HG02759 (cell line): ENCODE measurements at regions not wholly inside any gene's neighbourhood (a gene's known extent, or its start where the extent isn't known, plus 50 kb on each side); places are given as distances from the start of the nearest gene placed in this dataset.
A peak's percentile ranks its signal among the peaks of the same experiment; 100 is the strongest.
"Not testable (repeated sequence)": the region's sequence is repeated elsewhere in the genome, so short reads cannot be mapped to it uniquely, and the experiment has no call there.

ENCODE experiments used
- ATAC-seq: cut with Tn5 transposase; IDR thresholded peaks from one replicate; pipeline ENCODE4 v1.9.1; 2021; ENCODE audit warnings: mild to moderate bottlenecking, moderate library complexity; ENCODE audit not compliant: unreplicated experiment

- ATAC-seq: not testable (repeated sequence)
These were observed 240.4 kb downstream of the TOMM20 start for GRCh38 chr1:234888247-234888646.

- ATAC-seq: no peak
These were observed 241.4 kb downstream of the TOMM20 start for GRCh38 chr1:234887016-234887900.

- ATAC-seq: no peak
These were observed 242.3 kb downstream of the TOMM20 start for GRCh38 chr1:234886081-234886984.

GRCh38 chr1:234885601-234886000, 243.0 kb downstream of the TOMM20 start:
- ATAC-seq: no peak

DNA sequence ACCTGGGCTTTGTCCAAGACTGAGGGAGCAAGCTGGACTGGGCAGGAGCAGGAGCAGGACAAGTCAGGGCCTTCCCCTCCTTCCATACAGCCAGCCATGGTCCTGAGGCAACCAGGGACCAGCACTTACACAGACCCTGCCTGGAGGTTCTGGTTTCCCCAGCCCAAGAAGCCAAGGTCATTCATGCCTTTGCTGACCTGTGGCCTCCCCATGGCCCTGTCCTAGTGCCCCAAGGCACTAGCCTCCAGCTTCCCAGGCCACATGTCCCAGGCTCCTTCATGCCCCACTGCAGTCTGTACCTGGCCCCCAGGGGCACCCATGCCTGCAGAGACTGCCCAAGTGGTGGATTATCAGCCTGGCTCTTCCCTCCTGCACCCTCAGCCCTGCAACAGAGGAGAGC, 243.9 kb downstream of the TOMM20 start:
- no peak for ATAC-seq

DNA sequence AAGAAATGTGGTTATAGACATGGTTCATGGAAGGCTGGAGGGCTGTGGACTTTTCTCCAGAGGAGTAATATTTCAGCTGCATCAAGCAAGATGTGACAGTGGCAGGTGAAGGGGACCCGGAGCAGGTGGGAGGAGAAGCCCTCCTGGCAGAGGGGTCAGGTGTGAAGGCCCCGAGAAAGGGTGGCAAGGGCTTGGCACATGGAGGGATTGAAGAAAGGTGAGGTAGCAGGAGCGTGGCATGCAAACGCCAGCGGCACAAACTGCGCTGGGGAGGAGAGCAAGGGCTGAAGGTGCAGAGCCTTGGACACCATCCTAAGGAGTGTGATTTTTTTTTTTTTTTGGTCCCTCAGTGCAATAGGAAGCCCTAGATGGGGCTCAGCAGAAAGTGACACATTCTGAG, 244.6 kb downstream of the TOMM20 start:
- no peak for ATAC-seq

DNA sequence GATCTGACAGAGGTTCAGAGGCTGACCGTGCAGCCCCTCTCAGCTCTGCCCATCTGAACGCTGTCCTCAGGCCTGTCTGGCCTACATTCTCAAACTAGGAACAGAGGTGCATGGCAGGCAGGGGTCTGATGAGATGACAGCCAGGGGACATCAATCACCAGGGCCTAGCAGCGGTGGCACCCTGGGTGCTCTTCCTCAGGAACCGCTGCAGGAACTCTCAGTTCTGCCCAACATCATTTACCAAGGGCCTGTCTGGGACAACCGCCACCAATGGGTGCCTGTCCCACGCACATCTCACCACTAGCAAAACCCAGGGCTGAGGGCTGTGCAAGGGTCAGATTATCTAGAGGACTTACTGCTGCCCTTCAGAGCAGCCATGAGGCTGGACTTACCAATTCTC, 245.7 kb downstream of the TOMM20 start:
- ATAC-seq: no peak

DNA sequence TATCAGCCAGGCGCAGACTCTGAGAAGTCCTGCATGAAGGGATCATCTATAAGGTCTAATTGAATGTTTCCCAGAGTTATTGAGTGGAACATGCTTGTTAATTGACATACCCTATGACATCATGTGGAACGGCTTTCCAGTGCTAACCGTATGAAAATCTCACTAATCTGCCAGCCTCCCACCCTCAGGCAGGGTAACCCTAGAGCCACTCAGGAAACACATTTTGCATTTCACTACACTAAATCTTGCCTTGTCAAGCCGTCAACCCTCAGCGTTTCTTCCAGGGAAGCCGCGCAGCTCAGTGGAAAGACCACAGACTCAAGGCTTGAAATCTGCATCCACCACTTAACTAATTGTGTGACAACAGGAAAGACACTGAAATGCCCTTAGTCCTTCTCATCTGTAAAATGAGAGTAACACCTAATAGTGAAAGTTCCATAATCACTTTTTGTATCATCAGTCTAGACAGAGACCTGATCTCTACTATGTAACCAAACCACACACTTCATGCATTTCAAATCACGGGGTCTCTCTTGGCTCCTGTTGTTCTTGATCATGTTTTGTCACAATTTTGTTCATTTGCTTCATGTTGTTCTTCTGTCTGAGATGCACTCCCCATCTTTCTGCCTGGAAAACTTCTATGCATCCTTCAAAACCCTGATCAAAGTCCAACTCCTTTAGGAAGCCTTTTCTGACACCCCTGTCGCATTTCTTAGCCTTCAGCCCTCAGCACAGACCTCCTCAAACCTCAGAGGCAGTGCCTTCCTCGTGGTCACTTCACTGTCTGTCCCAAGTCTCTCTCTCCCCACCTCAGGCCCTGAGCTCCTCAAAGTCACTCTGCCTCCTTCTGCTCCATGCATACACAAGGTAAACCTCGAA, 246.5 kb downstream of the TOMM20 start:
- ATAC-seq: peak; percentile 81

DNA sequence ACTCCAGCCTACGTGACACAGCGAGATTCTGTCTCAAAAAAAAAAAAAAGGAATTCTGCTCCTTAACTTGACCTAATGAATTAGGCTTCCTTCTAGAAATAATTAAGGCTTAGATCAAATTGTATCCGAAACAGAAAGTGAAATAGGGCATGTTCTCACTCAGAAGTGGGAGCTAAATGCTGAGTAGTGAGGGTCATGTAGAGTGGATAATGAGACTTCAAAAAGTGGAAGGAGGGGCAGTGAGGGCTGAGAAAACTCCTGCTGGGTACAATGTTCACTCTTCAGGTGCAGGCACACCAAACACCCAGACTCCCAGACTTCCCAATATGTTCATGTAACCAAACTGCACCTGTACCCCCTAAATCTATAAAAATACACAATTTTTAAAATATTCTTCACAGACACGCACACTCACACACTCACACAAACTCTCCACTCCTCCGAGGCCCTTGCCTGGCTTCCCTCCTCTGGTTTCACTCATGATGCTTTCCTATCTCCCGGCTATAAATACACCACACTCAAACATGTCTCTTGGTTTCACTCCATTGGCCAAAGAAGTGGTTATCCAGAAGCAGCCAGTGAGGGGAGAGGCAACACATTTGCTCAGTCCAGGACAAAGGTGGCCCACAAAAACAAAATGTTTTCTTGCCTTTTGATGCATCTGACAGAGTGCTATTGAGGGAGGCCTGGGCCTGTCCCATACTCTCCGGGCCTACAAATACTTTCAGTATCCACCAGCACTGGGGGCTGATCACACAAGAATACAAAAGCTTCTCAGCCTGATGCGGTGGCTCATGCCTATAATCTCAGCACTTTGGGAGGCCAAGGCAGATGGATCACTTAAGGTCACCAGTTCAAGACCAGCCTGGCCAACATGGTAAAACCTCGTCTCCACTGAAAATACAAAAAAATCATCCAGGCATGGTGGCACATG, 249.2 kb downstream of the TOMM20 start:
- ATAC-seq: no peak

DNA sequence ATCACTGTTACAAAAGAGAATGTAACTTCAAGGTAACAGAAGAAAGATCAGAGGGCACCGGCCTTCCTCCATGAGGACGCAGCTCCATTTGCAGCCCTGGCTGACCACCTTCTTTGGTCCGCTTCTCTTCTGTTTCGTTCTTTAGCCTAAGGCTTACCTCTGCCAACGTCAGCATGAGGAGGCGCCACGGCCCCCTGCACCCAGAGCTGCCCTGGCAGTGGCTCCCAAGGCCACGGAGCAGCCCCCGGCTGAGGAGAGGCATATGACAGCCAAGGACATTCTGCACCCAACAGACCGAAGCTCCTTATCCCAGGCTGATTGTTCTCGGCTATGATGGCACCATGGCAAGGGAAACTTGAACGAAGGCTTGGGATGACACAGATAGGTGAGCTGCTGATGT, 250.3 kb downstream of the TOMM20 start:
- no peak for ATAC-seq

DNA sequence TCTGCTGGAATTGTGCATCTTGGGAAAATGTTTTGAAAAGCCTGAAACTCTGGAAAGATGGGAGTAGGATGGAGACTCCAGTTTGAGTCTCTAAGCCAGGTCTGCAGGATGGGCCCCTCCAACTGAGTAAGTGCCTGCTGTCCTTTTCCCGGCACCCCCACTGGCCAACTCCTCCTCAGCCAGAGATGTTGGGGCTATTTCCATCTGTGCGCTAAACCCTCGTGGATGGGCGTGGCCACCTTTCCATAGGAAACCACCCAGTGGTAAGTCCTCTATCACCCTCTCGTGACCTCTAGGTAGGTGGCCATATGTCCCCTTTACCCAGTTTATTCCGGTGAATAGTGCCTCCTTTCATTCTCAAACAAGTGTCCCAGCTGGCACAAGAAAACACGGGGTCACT, 250.9 kb downstream of the TOMM20 start:
- ATAC-seq: no peak

- ATAC-seq: no peak
These were observed 252.4 kb downstream of the TOMM20 start for GRCh38 chr1:234875953-234876855.

GRCh38 chr1:234875328-234875952, 253.2 kb downstream of the TOMM20 start:
- no peak for ATAC-seq

GRCh38 chr1:234874291-234875288, 254.0 kb downstream of the TOMM20 start:
- no peak for ATAC-seq

DNA sequence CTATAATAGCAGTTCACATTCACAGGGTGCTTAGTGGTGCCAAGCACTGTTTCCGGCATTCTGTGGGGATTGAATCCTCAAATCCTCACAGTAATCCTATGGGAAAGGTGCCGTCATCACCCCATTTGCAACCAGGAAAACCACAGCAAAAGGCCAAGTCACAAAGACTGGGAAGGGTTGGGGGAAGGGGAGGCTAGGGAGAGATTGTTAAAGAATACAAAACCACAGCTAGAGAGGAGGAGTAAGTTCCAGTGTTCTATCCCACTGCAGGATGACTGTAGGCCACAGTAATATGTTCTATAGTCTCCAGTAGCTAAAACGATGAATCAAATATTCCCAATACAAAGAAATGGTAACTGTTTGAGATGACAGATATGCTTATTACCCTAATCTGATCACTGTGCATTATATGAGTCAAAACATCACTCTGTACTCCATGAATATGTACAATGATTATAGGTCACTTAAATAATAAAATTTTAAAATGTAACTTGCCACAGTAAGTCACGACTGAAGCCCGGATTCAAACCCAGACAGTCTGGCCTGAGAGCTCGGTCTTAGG, 256.8 kb downstream of the TOMM20 start:
- no peak for ATAC-seq

DNA sequence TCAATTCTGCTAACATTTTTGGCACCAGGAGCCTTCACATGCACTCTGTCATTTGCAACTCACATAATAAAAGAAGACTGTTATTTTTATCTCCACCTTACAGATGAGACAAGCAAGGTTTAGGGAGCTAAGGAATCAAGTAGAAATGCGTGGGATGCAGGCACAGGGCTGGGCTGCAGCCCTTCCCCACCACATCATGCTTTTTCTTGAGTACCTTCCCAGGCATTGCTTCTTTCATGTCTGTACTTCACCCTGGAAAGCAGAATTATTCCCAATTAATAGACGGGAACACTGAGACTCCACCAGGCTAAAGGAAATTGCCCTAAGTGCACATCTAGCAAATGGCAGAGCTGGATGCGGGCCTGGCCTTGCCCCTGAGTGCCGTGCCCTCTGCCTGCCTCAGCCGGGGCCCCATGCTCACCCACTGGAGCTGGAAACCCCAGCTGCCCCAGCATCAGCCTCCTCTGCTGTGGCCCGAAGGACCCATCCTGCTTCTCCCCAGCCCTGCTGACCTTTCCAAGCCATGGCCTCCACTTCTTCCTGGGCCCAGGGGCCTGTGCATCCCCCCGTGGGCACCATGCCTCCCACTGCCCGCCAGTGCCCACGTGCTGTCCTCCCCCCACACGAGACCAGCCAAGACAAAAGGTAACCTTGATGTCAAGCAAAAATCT, 257.5 kb downstream of the TOMM20 start:
- no peak for ATAC-seq
